Pancreas (tissue), 10 donors: ENCODE measurements at regions not wholly inside any gene's neighbourhood (a gene's known extent, or its start where the extent isn't known, plus 50 kb on each side); places are given as distances from the start of the nearest gene placed in this dataset.

Source experiments
- ATAC-seq, 4 donors: fragments of 200-7000 bp; cut with Tn5 transposase; one replicate each; pipeline versions ENCODE4 v1.8.0 to v1.9.1; 2020; ENCODE audit warnings: mild to moderate bottlenecking in 4 of 4, moderate library complexity in 4 of 4
- DNase-seq, 6 donors: peaks; one replicate each; pipeline ENCODE4 v3.0.0-alpha.2; 2020
- FAIRE-seq: peaks from 2 replicates; lab custom pipeline; 2012; peaks lifted over from hg19 to GRCh38; lab: Jason Lieb, UNC
- H3K27ac ChIP-seq, 4 donors: fragments of 200-600 bp; sonication (generic); 1 replicate in 3 of 4; 2 replicates in 1 of 4; pipeline versions ENCODE4 v1.5.0 to v1.8.0; 2020
- H3K27me3 ChIP-seq, 4 donors: fragments of 200-600 bp; one replicate each; pipeline ENCODE4 v1.8.0; 2021
- H3K36me3 ChIP-seq, 3 donors: fragments of 200-600 bp; sonication (generic) in 1 of 3; one replicate each; pipeline versions ENCODE4 v1.5.0 to v1.8.0; 2020 to 2021
- H3K4me1 ChIP-seq, 3 donors: fragments of 200-600 bp; one replicate each; pipeline ENCODE4 v1.8.0; 2021
- H3K4me3 ChIP-seq, 4 donors: fragments of 200-600 bp; sonication (generic) in 2 of 4; one replicate each; pipeline versions ENCODE4 v1.5.0 to v1.8.0; 2020 to 2021
- H3K9me3 ChIP-seq, 4 donors: fragments of 200-600 bp; one replicate each; pipeline ENCODE4 v1.8.0; 2021
- WGBS, 2 donors: extraction: QIAGEN DNeasy Blood & Tissue Kit; methylation state at CpG; one replicate each; pipeline ENCODE4 v1.1.7; 2013; 5-methylcytosine and 5-hydroxymethylcytosine counted together
- intact Hi-C, 3 donors: fragments of 100-400 bp; cut with DNase I; formaldehyde crosslinking; loops; one replicate each; pipeline versions ENCODE4 v1.11.1 to v1.14.2; 2022
- TF ChIP-seq, protein P1 (sequence below), 4 donors: fragments of 200-600 bp; sonication (generic) in 3 of 4; IDR thresholded peaks; one replicate each; pipeline versions ENCODE4 v1.5.0 to v1.8.0; 2021; ENCODE audit warnings: antibody characterized with exemption in 4 of 4
- donor health status: healthy with polysubstance abuse.
- donor health status: DM: no; HTN: no; CAD: no; lungs with moderate emphysema.
- donor health status: DM: no; HTN: no; CAD: no.
- donor health status: control.
- donor health status: control.
- donor health status: Bipolar disorder and iron deficiency.
- donor health status: DM: yes; HTN: yes; CAD: no.
- donor health status: DM: no; HTN: no; CAD: no.
- donor health status: DM: no; HTN: no; CAD: no.
- donor health status: DM: yes; HTN: yes; CAD: no.

DNA sequence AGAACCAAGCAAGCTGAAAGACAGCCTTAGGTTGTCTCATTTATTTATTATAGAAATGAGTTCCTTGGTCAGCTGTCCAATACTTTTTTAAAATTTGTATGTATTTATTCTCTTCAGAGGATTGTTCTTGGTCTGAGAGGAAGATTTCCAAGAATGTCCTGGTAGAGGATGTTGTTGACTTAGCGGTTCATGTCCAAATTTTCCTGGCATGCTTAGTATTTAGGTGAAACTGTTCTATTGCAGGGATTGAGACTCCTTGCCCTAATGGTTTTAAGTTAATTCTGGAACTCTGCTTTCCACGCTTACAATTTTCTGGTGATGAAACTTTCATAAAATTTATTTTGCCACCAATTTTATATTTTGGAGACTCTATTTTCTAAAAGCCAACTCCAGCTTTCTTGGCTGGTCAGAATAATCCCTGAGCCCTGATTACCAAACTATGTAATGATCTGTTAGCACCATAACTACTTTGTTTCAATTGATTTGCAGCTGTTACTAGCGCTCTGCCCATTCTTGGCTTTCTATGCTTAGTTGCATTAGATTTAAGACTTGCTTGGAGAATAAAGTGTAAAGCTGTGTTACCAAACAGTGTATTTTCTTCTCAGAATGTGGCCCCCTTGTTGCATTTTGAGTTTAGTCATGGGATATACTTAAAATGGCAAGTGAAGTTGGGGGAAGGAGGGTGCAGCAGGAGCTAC is 1868.8 kb upstream of the CELF4 start:
- no peaks in the 10 kb centered on the region for H3K9me3 ChIP-seq
- no peak for DNase-seq
- no peak overlapping the region for H3K27ac ChIP-seq
- 86 to 92% methylated on average over 3 of the region's 3 CpGs for whole genome bisulfite sequencing, 2 donors
- FAIRE-seq, result no peak
- TF ChIP-seq, protein P1, sequence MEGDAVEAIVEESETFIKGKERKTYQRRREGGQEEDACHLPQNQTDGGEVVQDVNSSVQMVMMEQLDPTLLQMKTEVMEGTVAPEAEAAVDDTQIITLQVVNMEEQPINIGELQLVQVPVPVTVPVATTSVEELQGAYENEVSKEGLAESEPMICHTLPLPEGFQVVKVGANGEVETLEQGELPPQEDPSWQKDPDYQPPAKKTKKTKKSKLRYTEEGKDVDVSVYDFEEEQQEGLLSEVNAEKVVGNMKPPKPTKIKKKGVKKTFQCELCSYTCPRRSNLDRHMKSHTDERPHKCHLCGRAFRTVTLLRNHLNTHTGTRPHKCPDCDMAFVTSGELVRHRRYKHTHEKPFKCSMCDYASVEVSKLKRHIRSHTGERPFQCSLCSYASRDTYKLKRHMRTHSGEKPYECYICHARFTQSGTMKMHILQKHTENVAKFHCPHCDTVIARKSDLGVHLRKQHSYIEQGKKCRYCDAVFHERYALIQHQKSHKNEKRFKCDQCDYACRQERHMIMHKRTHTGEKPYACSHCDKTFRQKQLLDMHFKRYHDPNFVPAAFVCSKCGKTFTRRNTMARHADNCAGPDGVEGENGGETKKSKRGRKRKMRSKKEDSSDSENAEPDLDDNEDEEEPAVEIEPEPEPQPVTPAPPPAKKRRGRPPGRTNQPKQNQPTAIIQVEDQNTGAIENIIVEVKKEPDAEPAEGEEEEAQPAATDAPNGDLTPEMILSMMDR (IDR thresholded peaks at IDR 0.05), result no peak
- H3K36me3 ChIP-seq, result no peaks in the 10 kb centered on the region
- H3K4me1 ChIP-seq, result no peaks in the 10 kb centered on the region
- no peak for ATAC-seq
- H3K27me3 ChIP-seq, result no peaks in the 10 kb centered on the region
- H3K4me3 ChIP-seq, result no peak overlapping the region
- intact Hi-C loops, result no loop called here

DNA sequence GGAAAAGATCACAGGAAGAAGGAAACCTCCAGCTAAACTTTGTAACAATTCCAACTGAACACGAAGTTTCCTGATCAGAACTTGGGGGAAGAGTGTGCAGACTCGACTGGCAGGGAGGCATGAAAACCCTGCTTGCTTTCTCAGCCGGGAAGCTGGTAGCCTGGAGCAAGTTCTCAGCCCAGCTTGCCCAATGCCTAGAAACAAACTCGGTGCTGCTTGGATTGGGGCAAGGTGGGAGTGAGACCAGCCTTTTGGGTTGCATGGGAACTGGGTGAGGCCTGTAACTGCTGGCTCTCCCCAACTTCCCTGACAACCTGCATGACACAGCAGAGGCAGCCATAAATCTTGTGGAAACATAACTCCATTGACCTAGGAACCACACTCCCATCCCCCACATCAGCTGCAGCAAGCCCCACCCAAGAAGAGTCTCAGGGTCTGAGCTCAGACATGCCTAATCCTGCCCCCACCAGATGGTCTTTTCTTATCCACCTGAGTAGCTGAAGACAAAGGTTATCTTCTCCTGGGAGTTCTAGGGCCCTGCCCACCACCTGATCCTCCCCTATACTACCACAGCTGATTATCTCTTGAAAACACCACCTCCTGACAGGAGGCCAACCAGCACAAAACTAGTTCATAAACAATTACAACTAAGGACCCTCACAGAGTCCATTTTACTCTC is 1859.7 kb upstream of the CELF4 start:
- Histone ChIP-seq H3K4me1 (no peaks in the 10 kb centered on the region), H3K4me3 (no peak overlapping the region), H3K27ac (no peak overlapping the region), H3K27me3 (no peaks in the 10 kb centered on the region), H3K36me3 (no peaks in the 10 kb centered on the region), H3K9me3 (no peaks in the 10 kb centered on the region)
- intact Hi-C loops, result no loop called here
- TF ChIP-seq, protein P1 (IDR thresholded peaks at IDR 0.05), result no peak
- no peak for ATAC-seq
- 80 to 89% methylated on average over 4 of the region's 4 CpGs for WGBS, 2 donors
- FAIRE-seq, result no peak
- no peak for DNase-seq

DNA sequence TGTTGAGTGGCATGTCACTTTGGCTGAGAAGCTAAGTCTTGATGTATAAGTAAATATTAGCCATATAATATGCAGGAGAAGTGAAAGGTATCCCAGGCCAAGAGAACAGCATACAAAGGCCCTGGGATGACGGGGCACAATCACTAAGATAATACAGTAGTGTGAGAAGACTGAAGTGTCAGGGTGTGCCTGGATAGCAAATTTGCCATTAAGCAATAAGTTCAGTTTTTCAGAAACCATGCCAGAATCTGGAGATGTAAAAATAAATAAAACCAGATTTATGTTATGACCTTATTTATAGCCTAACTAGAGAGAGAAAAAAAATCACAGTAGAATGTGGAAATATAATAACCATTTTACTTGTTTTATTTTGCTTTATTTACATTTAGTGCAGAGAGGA is 1858.7 kb upstream of the CELF4 start:
- ATAC-seq (no peak), DNase-seq (no peak), FAIRE-seq (no peak)
- Histone ChIP-seq H3K36me3 (no peaks in the 10 kb centered on the region), H3K27me3 (no peaks in the 10 kb centered on the region), H3K4me3 (no peak overlapping the region), H3K9me3 (no peaks in the 10 kb centered on the region), H3K27ac (no peak overlapping the region), H3K4me1 (no peaks in the 10 kb centered on the region)
- intact Hi-C loops, result no loop called here
- TF ChIP-seq, protein P1 (IDR thresholded peaks at IDR 0.05), result no peak
- 84 to 88% methylated on average over 1 of the region's 1 CpG for WGBS, 2 donors

DNA sequence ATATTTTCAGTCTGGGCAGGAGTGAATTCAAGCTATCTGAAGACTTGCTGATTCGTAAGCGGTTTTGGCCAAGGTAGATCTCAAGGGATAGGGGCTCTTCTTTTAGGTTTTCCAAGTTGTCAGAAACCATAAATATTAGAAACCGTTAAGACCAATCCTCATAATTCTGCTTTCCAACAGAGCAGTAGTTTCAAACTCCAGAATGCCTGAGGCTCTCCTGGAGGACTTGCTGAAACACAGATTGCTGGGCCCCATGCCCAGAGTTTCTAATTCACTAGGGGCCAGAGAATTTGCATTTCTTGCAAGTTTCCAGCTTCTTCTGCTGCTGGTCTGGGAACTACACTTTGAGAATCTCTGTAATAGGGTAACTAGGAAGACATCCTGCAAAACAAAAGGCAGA is 1855.7 kb upstream of the CELF4 start:
- no peak for ATAC-seq

More for the DNA sequence above, 1855.7 kb upstream of the CELF4 start:
- H3K4me3 ChIP-seq, result no peak overlapping the region
- H3K27me3 ChIP-seq, result no peaks in the 10 kb centered on the region
- 84 to 86% methylated on average over 3 of the region's 3 CpGs for WGBS, 2 donors
- DNase-seq (no peak), FAIRE-seq (no peak)
- no peaks in the 10 kb centered on the region for H3K9me3 ChIP-seq
- intact Hi-C loops, result no loop called here
- TF ChIP-seq, protein P1 (IDR thresholded peaks at IDR 0.05), result no peak
- H3K36me3 ChIP-seq, result no peaks in the 10 kb centered on the region
- H3K4me1 ChIP-seq, result no peaks in the 10 kb centered on the region
- H3K27ac ChIP-seq, result no peak overlapping the region
